CD8-positive, alpha-beta memory T cell (primary cell): ENCODE measurements at regions not wholly inside any gene's neighbourhood (a gene's known extent, or its start where the extent isn't known, plus 50 kb on each side); places are given as distances from the start of the nearest gene placed in this dataset.
"Not testable (repeated sequence)": the region's sequence is repeated elsewhere in the genome, so short reads cannot be mapped to it uniquely, and the experiment has no call there.

Experiments used
- CTCF ChIA-PET: fragments of 350-600 bp; sonication (Branson Sonifier 250); formaldehyde crosslinking; loops from one replicate; lab custom pipeline; 2021; ENCODE audit warnings: antibody characterized with exemption; lab: Charles Lee
- POLR2A ChIA-PET: fragments of 350-600 bp; sonication (Branson Sonifier 250); formaldehyde crosslinking; loops from one replicate; lab custom pipeline; 2021; ENCODE audit warnings: antibody characterized with exemption; lab: Charles Lee
- DNase-seq, 5 donors: peaks; one replicate each; pipeline versions ENCODE4 v3.0.0 to v3.0.0-alpha.2; 2020 to 2022; ENCODE audit warnings: mixed read lengths in 1 of 5
- H3K27ac ChIP-seq: one replicate; pipeline ENCODE4 v1.7.0; 2013; ENCODE audit warnings: low read depth, mild to moderate bottlenecking, low read length, moderate library complexity
- H3K27me3 ChIP-seq: 2 replicates; pipeline ENCODE4 v1.7.0; 2013; ENCODE audit warnings: low read length, mild to moderate bottlenecking; ENCODE audit not compliant: insufficient read depth, poor library complexity, severe bottlenecking
- H3K36me3 ChIP-seq: 2 replicates; pipeline ENCODE4 v1.7.0; 2013; ENCODE audit warnings: mild to moderate bottlenecking, low read length, moderate library complexity; ENCODE audit not compliant: insufficient read depth
- H3K4me1 ChIP-seq: 2 replicates; pipeline ENCODE4 v1.7.0; 2013; ENCODE audit warnings: mild to moderate bottlenecking, low read length, moderate library complexity; ENCODE audit not compliant: insufficient read depth
- H3K4me3 ChIP-seq: 2 replicates; pipeline ENCODE4 v1.7.0; 2013; ENCODE audit warnings: mild to moderate bottlenecking, low read length
- H3K9me3 ChIP-seq: 2 replicates; pipeline ENCODE4 v1.7.0; 2013; ENCODE audit warnings: mild to moderate bottlenecking, low read length
- H3K27ac Mint-ChIP-seq, 8 donors: one replicate each; pipeline ENCODE4 v1.8.0; 2020 to 2021; ENCODE audit warnings: mixed read lengths in 8 of 8, mild to moderate bottlenecking in 6 of 8, inconsistent platforms in 3 of 8, moderate library complexity in 3 of 8
- H3K27me3 Mint-ChIP-seq, 2 donors: one replicate each; pipeline ENCODE4 v1.8.0; 2020 to 2021; ENCODE audit warnings: mixed read lengths in 2 of 2, mild to moderate bottlenecking in 1 of 2, moderate library complexity in 1 of 2
- H3K36me3 Mint-ChIP-seq, 3 donors: one replicate each; pipeline ENCODE4 v1.8.0; 2020 to 2021; ENCODE audit warnings: mixed read lengths in 3 of 3, inconsistent platforms in 1 of 3, mild to moderate bottlenecking in 1 of 3
- H3K4me1 Mint-ChIP-seq, 3 donors: one replicate each; pipeline ENCODE4 v1.8.0; 2020 to 2021; ENCODE audit warnings: mixed read lengths in 3 of 3, inconsistent platforms in 1 of 3, mild to moderate bottlenecking in 1 of 3
- H3K4me3 Mint-ChIP-seq, 7 donors: one replicate each; pipeline ENCODE4 v1.8.0; 2020 to 2021; ENCODE audit warnings: mixed read lengths in 7 of 7, mild to moderate bottlenecking in 6 of 7, moderate library complexity in 4 of 7, inconsistent platforms in 2 of 7
- H3K9me3 Mint-ChIP-seq, 5 donors: one replicate each; pipeline ENCODE4 v1.8.0; 2020 to 2022; ENCODE audit warnings: mixed read lengths in 5 of 5, mild to moderate bottlenecking in 3 of 5, moderate library complexity in 2 of 5, inconsistent platforms in 1 of 5

- Histone ChIP-seq H3K9me3 (no peaks in the 10 kb centered on the region), H3K27ac (no peak overlapping the region), H3K36me3 (no peaks in the 10 kb centered on the region), H3K4me3 (no peak overlapping the region), H3K27me3 (no peaks in the 10 kb centered on the region), H3K4me1 (no peaks in the 10 kb centered on the region)
- POLR2A ChIA-PET: no interaction called here
- Mint-ChIP-seq H3K4me1 (no peaks in the 10 kb centered on the region), H3K27me3 (no peaks in the 10 kb centered on the region), H3K36me3 (peaks cover 2 to 17% (median 3%) of the 10 kb centered on the region in 3 donors), H3K27ac (no peak overlapping the region), H3K9me3 (peaks cover 0 to 10% (median 4%) of the 10 kb centered on the region in 5 donors), H3K4me3 (no peak overlapping the region)
- CTCF ChIA-PET: no interaction called here
- no peak for DNase-seq
These were observed 361.0 kb upstream of the NT5C1B start for GRCh38 chr2:18950361-18950851.

DNA sequence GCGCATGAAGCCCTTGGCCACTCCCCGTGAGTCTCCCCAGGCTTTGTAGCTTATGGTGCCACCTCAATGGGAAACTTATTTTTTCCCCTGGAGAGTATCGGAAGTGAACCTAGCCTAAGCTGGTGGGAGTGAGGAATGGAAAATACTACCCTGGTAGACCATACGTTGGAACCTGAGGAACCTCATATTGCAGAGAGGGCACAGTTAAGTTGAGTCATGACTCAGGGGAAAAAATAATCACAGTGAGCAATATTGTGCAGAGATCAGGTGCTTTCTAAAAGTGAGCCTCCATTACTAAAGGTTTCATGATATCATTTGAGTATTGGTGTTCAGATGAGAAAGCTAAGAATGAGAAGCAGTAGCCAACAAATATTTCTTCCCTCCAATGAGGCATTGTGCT lies 360.5 kb upstream of the NT5C1B start:
- no peaks in the 10 kb centered on the region for H3K27me3 ChIP-seq
- peaks cover 2 to 17% (median 2%) of the 10 kb centered on the region in 3 donors for H3K36me3 Mint-ChIP-seq
- DNase-seq: no peak

DNA sequence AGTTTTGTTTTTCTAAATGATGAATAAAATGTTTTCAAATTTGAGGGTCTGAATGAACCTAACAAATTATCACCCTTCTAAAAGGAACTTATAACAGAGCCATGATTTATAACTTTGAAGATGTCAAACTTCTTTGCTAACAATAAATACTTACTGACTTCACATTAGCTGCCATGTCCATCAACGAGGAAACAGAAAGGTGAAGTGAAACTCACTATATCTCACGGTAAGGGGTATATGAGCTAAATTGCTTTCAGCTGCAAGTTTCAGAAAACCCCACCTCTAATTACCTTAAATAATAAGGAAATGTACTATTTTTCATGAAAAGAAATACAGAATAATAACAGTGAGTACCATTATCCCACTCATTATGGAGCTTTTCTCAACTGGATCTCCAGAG lies 350.8 kb upstream of the NT5C1B start:
- ChIA-PET CTCF (no interaction called here), POLR2A (no interaction called here)
- Histone ChIP-seq H3K27me3 (no peaks in the 10 kb centered on the region), H3K9me3 (no peaks in the 10 kb centered on the region), H3K4me3 (no peak overlapping the region), H3K4me1 (no peaks in the 10 kb centered on the region), H3K36me3 (no peaks in the 10 kb centered on the region), H3K27ac (no peak overlapping the region)
- Mint-ChIP-seq H3K9me3 (no peaks in the 10 kb centered on the region), H3K4me1 (no peaks in the 10 kb centered on the region), H3K27me3 (peaks cover 0 to 1% of the 10 kb centered on the region in 2 donors), H3K4me3 (no peak overlapping the region), H3K27ac (no peak overlapping the region), H3K36me3 (peaks cover 0 to 7% (median 0%) of the 10 kb centered on the region in 3 donors)
- DNase-seq: no peak

More for the DNA sequence above, 360.5 kb upstream of the NT5C1B start:
- ChIA-PET POLR2A (no interaction called here), CTCF (no interaction called here)
- Mint-ChIP-seq H3K4me3 (no peak overlapping the region), H3K9me3 (peaks cover 0 to 8% (median 2%) of the 10 kb centered on the region in 5 donors), H3K27me3 (no peaks in the 10 kb centered on the region), H3K4me1 (no peaks in the 10 kb centered on the region), H3K27ac (no peak overlapping the region)
- no peaks in the 10 kb centered on the region for H3K4me1 ChIP-seq
- no peaks in the 10 kb centered on the region for H3K36me3 ChIP-seq
- H3K27ac ChIP-seq: no peak overlapping the region
- no peak overlapping the region for H3K4me3 ChIP-seq
- H3K9me3 ChIP-seq: no peaks in the 10 kb centered on the region

DNA sequence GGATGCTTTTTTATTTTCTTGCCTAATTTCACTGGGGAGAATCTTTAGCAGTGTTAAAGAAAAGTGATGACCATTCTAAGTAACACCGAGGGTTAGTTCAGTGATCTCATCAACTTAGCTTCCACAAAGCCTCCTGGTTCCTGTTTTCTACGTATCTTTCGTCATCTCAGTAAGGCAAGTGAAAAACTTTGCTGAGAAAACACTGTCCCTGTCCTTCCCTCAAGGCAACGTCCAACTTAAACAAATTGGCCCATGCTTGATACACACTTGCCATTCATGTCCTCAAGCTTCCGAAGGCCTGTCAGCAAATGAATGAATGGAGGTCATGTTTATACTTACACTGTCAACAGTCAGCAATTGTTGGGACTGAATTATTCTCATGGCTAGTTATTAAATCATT lies 350.4 kb upstream of the NT5C1B start:
- H3K36me3 ChIP-seq, CTCF ChIA-PET, H3K27me3 ChIP-seq, H3K9me3 ChIP-seq, H3K4me3 Mint-ChIP-seq, H3K27ac Mint-ChIP-seq, H3K4me1 Mint-ChIP-seq, H3K9me3 Mint-ChIP-seq, H3K4me3 ChIP-seq, H3K4me1 ChIP-seq, DNase-seq, H3K36me3 Mint-ChIP-seq, H3K27ac ChIP-seq, H3K27me3 Mint-ChIP-seq, POLR2A ChIA-PET: not testable (repeated sequence)

DNA sequence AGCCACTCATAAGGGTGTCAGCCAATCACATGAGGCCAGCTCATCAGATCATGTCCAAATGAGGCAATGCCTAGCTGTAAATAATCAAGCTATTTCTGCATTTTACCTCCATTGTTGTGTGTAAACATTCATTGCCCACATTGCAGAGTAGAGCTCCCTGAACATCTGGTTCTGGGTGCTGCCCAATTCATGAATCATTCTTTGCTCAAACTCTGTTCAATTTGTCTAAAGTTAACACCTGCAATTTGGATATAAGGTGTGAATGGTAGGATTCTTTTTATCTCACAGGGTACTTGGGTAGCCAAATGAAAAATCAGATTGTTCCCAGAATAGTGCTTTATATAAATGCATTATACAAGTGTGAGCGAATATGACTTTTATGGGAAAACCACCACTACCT lies 345.5 kb upstream of the NT5C1B start:
- ChIA-PET POLR2A (interaction anchor here (0.7 kb wide), 1 partner anchor 53 kb away, joined by 3 read pairs; no protein-coding TSS in a partner anchor), CTCF (no interaction called here)

GRCh38 chr2:18932853-18933252 lies 343.5 kb upstream of the NT5C1B start:
- Mint-ChIP-seq H3K27ac (no peak overlapping the region), H3K27me3 (no peaks in the 10 kb centered on the region), H3K4me3 (no peak overlapping the region), H3K9me3 (peaks cover 0 to 1% (median 0%) of the 10 kb centered on the region in 5 donors), H3K4me1 (no peaks in the 10 kb centered on the region), H3K36me3 (peaks cover 0 to 17% (median 0%) of the 10 kb centered on the region in 3 donors)
- Histone ChIP-seq H3K36me3 (no peaks in the 10 kb centered on the region), H3K4me3 (no peak overlapping the region), H3K9me3 (no peaks in the 10 kb centered on the region), H3K4me1 (no peaks in the 10 kb centered on the region), H3K27ac (no peak overlapping the region), H3K27me3 (no peaks in the 10 kb centered on the region)
- no peak for DNase-seq
- CTCF ChIA-PET: no interaction called here
- POLR2A ChIA-PET: no interaction called here

More for the DNA sequence above, 345.5 kb upstream of the NT5C1B start:
- H3K4me3 Mint-ChIP-seq: no peak overlapping the region
- no peak for DNase-seq
- no peaks in the 10 kb centered on the region for H3K27me3 Mint-ChIP-seq
- H3K27ac Mint-ChIP-seq: no peak overlapping the region
- H3K4me1 Mint-ChIP-seq: no peaks in the 10 kb centered on the region
- H3K9me3 ChIP-seq: no peaks in the 10 kb centered on the region
- no peaks in the 10 kb centered on the region for H3K36me3 ChIP-seq
- no peak overlapping the region for H3K4me3 ChIP-seq
- no peaks in the 10 kb centered on the region for H3K4me1 ChIP-seq
- H3K27ac ChIP-seq: no peak overlapping the region
- peaks cover 0 to 10% (median 0%) of the 10 kb centered on the region in 3 donors for H3K36me3 Mint-ChIP-seq
- H3K9me3 Mint-ChIP-seq: no peaks in the 10 kb centered on the region
- no peaks in the 10 kb centered on the region for H3K27me3 ChIP-seq

- no peak overlapping the region for H3K4me3 ChIP-seq
- no peaks in the 10 kb centered on the region for H3K4me1 ChIP-seq
- Mint-ChIP-seq H3K4me3 (no peak overlapping the region), H3K4me1 (no peaks in the 10 kb centered on the region), H3K36me3 (peaks cover 0 to 28% (median 1%) of the 10 kb centered on the region in 3 donors), H3K27me3 (no peaks in the 10 kb centered on the region), H3K9me3 (peaks cover 0 to 4% (median 0%) of the 10 kb centered on the region in 5 donors), H3K27ac (no peak overlapping the region)
- no peak for DNase-seq
- H3K9me3 ChIP-seq: no peaks in the 10 kb centered on the region
- no peaks in the 10 kb centered on the region for H3K36me3 ChIP-seq
- CTCF ChIA-PET: no interaction called here
- no peaks in the 10 kb centered on the region for H3K27me3 ChIP-seq
- no peak overlapping the region for H3K27ac ChIP-seq
- POLR2A ChIA-PET: no interaction called here
These were observed 341.6 kb upstream of the NT5C1B start for GRCh38 chr2:18930971-18931370.

GRCh38 chr2:18927525-18928232 lies 338.3 kb upstream of the NT5C1B start:
- ChIA-PET POLR2A (no interaction called here), CTCF (no interaction called here)
- Histone ChIP-seq H3K27ac (no peak overlapping the region), H3K4me3 (no peak overlapping the region), H3K4me1 (no peaks in the 10 kb centered on the region), H3K36me3 (no peaks in the 10 kb centered on the region), H3K9me3 (no peaks in the 10 kb centered on the region), H3K27me3 (no peaks in the 10 kb centered on the region)
- H3K27me3 Mint-ChIP-seq: no peaks in the 10 kb centered on the region
- H3K36me3 Mint-ChIP-seq: peaks cover 3 to 45% (median 4%) of the 10 kb centered on the region in 3 donors
- no peak overlapping the region for H3K4me3 Mint-ChIP-seq
- H3K27ac Mint-ChIP-seq: no peak overlapping the region
- no peaks in the 10 kb centered on the region for H3K4me1 Mint-ChIP-seq
- DNase-seq: no peak
- peaks cover 0 to 4% (median 0%) of the 10 kb centered on the region in 5 donors for H3K9me3 Mint-ChIP-seq
